Psoas muscle (tissue), 7 donors: ENCODE measurements at regions not wholly inside any gene's neighbourhood (a gene's known extent, or its start where the extent isn't known, plus 50 kb on each side); places are given as distances from the start of the nearest gene placed in this dataset.

Source experiments
- ATAC-seq, 4 donors: fragments of 200-7000 bp; cut with Tn5 transposase; one replicate each; pipeline ENCODE4 v1.9.1; 2020; ENCODE audit warnings: moderate library complexity in 3 of 4, mild to moderate bottlenecking in 2 of 4
- DNase-seq, 2 donors: peaks; one replicate each; pipeline ENCODE4 v3.0.0-alpha.2; 2020
- H3K27ac ChIP-seq: fragments of 200-600 bp; one replicate; pipeline ENCODE4 v1.8.0; 2022
- H3K27me3 ChIP-seq, 3 donors: fragments of 200-600 bp in 1 of 3; one replicate each; pipeline versions ENCODE4 v1.6.1 to v1.8.0; 2013 to 2022; ENCODE audit warnings: low read length in 2 of 3, mild to moderate bottlenecking in 2 of 3, moderate library complexity in 1 of 3; ENCODE audit not compliant: insufficient read depth in 3 of 3
- H3K36me3 ChIP-seq, 2 donors: fragments of 200-600 bp in 1 of 2; one replicate each; pipeline versions ENCODE4 v1.6.1 to v1.8.0; 2013 to 2022; ENCODE audit warnings: low read depth in 1 of 2, mild to moderate bottlenecking in 1 of 2, moderate library complexity in 1 of 2; ENCODE audit not compliant: insufficient read depth in 1 of 2
- H3K4me1 ChIP-seq: fragments of 200-600 bp; one replicate; pipeline ENCODE4 v1.8.0; 2022
- H3K4me3 ChIP-seq: fragments of 200-600 bp; one replicate; pipeline ENCODE4 v1.8.0; 2022; ENCODE audit warnings: mild to moderate bottlenecking
- H3K9me3 ChIP-seq: fragments of 200-600 bp; one replicate; pipeline ENCODE4 v1.8.0; 2022
- WGBS, 3 donors: extraction: QIAGEN DNeasy Blood & Tissue Kit; methylation state at CpG; one replicate each; pipeline versions ENCODE4 v1.1.6 to v1.1.7; 2013; 5-methylcytosine and 5-hydroxymethylcytosine counted together
- intact Hi-C, 2 donors: fragments of 100-400 bp; cut with DNase I; formaldehyde crosslinking; loops; one replicate each; pipeline versions ENCODE4 v1.11.0 to v1.14.2; 2022
- TF ChIP-seq, protein P1 (sequence below): fragments of 200-600 bp; IDR thresholded peaks from one replicate; pipeline ENCODE4 v1.8.0; 2022; ENCODE audit warnings: antibody characterized with exemption
- donor health status: healthy with polysubstance abuse.
- donor health status: DM: no; HTN: no; CAD: no; lungs with moderate emphysema.
- donor health status: Bipolar disorder and iron deficiency.
- donor health status: healthy.
- donor health status: DM: yes; HTN: yes; CAD: no.
- donor health status: DM: no; HTN: no; CAD: no.
- donor health status: DM: yes; HTN: yes; CAD: no.

DNA sequence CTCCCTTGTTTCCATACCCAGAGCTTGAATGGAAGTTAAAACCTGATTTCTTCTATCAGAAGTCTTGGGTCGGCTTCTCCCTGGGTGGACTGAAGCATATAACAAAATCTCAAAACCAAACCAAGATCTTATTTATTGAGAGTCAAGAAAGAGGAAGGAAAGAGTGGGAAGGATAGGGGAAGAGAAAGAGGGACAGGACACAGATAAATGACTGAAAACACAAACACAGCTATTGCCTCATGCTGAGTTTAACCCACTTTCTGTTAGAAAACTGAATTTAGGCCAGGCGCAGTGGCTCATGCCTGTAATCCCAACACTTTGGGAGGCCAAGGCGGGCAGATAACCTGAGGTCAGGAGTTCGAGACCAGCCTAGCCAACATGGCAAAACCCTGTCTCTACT, 92.9 kb downstream of the PALM2AKAP2 start:
- ATAC-seq (no peak), DNase-seq (no peak)
- Histone ChIP-seq H3K27me3 (peaks cover 0 to 3% (median 0%) of the 10 kb centered on the region in 3 donors), H3K27ac (no peak overlapping the region), H3K9me3 (no peaks in the 10 kb centered on the region), H3K4me3 (no peak overlapping the region), H3K4me1 (peaks cover 11% of the 10 kb centered on the region), H3K36me3 (no peaks in the 10 kb centered on the region)
- TF ChIP-seq, protein P1, sequence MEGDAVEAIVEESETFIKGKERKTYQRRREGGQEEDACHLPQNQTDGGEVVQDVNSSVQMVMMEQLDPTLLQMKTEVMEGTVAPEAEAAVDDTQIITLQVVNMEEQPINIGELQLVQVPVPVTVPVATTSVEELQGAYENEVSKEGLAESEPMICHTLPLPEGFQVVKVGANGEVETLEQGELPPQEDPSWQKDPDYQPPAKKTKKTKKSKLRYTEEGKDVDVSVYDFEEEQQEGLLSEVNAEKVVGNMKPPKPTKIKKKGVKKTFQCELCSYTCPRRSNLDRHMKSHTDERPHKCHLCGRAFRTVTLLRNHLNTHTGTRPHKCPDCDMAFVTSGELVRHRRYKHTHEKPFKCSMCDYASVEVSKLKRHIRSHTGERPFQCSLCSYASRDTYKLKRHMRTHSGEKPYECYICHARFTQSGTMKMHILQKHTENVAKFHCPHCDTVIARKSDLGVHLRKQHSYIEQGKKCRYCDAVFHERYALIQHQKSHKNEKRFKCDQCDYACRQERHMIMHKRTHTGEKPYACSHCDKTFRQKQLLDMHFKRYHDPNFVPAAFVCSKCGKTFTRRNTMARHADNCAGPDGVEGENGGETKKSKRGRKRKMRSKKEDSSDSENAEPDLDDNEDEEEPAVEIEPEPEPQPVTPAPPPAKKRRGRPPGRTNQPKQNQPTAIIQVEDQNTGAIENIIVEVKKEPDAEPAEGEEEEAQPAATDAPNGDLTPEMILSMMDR = no peak
- WGBS, 3 donors = 95 to 96% (median 96%) methylated on average over 4 of the region's 4 CpGs
- intact Hi-C loops = no loop called here

DNA sequence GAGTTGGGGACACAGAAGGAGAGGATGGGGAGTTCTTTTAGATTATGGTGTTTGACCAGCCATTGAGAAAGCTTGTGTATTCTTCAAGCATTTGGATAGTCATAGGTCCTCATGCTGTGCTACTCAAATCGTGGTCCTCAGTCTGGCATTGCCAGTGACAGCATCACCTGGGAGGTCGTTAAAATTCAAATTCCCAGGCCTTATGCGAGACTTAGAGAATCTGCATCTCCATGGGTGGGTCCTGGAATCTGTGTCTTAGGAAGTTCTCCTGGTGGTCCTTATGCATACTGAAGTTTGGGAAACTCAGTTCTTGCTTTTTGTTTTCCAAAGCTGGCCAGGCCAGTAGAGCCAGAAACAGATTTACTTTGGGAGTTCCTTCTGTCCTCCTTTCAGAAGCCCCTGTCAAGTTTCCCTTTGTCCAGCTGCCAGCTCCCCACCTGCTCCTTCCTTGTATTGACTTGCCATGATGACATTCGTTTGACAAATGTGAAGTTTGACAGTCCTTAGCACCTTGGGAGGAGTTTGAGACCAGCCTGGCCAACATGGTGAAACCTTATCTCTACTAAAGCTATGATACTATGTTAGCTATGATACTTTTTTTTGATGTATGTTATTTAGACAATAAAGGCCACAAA, 95.6 kb downstream of the PALM2AKAP2 start:
- intact Hi-C loops = no loop called here
- no peak overlapping the region for H3K27ac ChIP-seq
- no peaks in the 10 kb centered on the region for H3K9me3 ChIP-seq
- peaks cover 0 to 3% (median 0%) of the 10 kb centered on the region in 3 donors for H3K27me3 ChIP-seq
- whole genome bisulfite sequencing, 3 donors = 68% methylated on average over 4 of the region's 4 CpGs
- TF ChIP-seq, protein P1 = no peak
- no peak overlapping the region for H3K4me3 ChIP-seq
- DNase-seq = no peak
- no peaks in the 10 kb centered on the region for H3K4me1 ChIP-seq
- no peak for ATAC-seq
- no peaks in the 10 kb centered on the region for H3K36me3 ChIP-seq

DNA sequence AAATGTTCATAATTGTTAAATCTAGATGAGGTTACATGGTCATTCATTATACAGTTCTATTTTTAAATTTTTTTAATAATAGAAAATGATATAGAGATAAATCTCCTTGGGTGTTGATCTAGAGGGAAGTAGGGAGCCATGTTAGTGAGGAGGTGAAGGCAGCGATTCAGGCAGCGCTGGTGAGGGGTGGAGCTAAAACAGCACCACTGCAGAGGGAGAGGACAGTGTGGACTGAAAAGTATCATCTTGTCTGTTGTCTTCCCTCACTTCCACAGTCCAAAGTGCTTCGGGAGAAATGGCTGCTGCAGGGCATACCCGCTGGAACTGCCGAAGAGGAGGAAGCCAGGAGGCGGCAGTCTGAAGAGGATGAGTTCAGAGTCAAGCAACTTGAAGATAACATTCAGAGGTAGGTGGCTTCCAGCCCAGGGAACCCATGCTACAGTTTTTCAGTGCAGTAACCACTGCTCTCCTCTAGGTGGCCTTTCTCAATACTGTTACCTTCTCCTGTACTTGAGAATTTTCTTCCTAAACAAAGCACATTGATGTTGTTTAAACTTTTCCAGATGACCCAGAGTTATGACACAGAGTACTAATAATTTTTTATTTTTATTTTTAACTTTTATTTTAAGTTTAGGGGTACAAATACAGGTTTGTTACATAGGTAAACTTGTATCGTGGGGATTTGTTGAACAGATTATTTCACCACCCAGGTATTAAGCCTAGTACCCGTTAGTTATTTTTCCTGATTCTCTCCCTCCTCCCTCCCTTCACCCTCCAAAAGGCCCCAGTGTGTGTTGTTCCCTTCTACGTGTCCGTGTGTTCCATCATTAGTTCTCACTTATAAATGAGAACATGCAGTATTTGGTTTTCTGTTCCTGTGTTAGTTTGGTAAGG, 100.5 kb downstream of the PALM2AKAP2 start:
- intact Hi-C loops = no loop called here
- Histone ChIP-seq H3K4me3 (no peak overlapping the region), H3K27ac (no peak overlapping the region), H3K27me3 (no peaks in the 10 kb centered on the region), H3K4me1 (no peaks in the 10 kb centered on the region), H3K36me3 (no peaks in the 10 kb centered on the region), H3K9me3 (no peaks in the 10 kb centered on the region)
- TF ChIP-seq, protein P1 = peak; percentile 47
- WGBS, 3 donors = 80 to 89% (median 83%) methylated on average over 10 of the region's 10 CpGs
- DNase-seq (no peak), ATAC-seq (peak in 2 of 4 donors; percentile 42 to 53)

GRCh38 chr9:109883623-109884022, 103.6 kb downstream of the PALM2AKAP2 start:
- H3K36me3 ChIP-seq = no peaks in the 10 kb centered on the region
- TF ChIP-seq, protein P1 = no peak
- H3K4me3 ChIP-seq = no peak overlapping the region
- H3K9me3 ChIP-seq = no peaks in the 10 kb centered on the region
- H3K27me3 ChIP-seq = no peaks in the 10 kb centered on the region
- H3K4me1 ChIP-seq = peaks cover 19% of the 10 kb centered on the region
- H3K27ac ChIP-seq = no peak overlapping the region
- ATAC-seq (no peak), DNase-seq (no peak)
- 92 to 96% (median 93%) methylated on average over 3 of the region's 3 CpGs for WGBS, 3 donors
- intact Hi-C loops = no loop called here
